ENCODE measurements at regions not wholly inside any gene's neighbourhood (a gene's known extent, or its start where the extent isn't known, plus 50 kb on each side); places are given as distances from the start of the nearest gene placed in this dataset.

GRCh38 chr1:87753366-87753765 lies 424.7 kb downstream of the LMO4 start:
- TF ChIP-seq CTCF (IDR thresholded peaks at IDR 0.05) = no peak
- no peak for TF ChIP-seq POLR2A (IDR thresholded peaks at IDR 0.05)
- no peaks in the 10 kb centered on the region for H3K4me1 ChIP-seq
- H3K27ac ChIP-seq = no peak overlapping the region
- no peaks in the 10 kb centered on the region for H3K36me3 ChIP-seq
- no peak for ATAC-seq
- no peak overlapping the region for H3K4me3 ChIP-seq
- DNase-seq = no peak
- H3K9me3 ChIP-seq = no peaks in the 10 kb centered on the region
- intact Hi-C loops (cut with DNase I) = no loop called here
- H3K27me3 ChIP-seq = no peaks in the 10 kb centered on the region

- ATAC-seq = no peak
- TF ChIP-seq CTCF (IDR thresholded peaks at IDR 0.05) (no peak), POLR2A (IDR thresholded peaks at IDR 0.05) (no peak)
- Histone ChIP-seq H3K36me3 (no peaks in the 10 kb centered on the region), H3K27me3 (no peaks in the 10 kb centered on the region), H3K4me3 (no peak overlapping the region), H3K4me1 (no peaks in the 10 kb centered on the region), H3K27ac (no peak overlapping the region), H3K9me3 (no peaks in the 10 kb centered on the region)
- intact Hi-C loops (cut with DNase I) = no loop called here
- DNase-seq = no peak
These were observed 425.5 kb downstream of the LMO4 start for GRCh38 chr1:87754139-87754538.

GRCh38 chr1:87757676-87758075 lies 429.0 kb downstream of the LMO4 start:
- WGBS, 4 donors = 79 to 88% (median 83%) methylated on average over 9 of the region's 9 CpGs

GRCh38 chr1:87759421-87760087 lies 430.9 kb downstream of the LMO4 start:
- Histone ChIP-seq H3K27ac (no peak overlapping the region), H3K27me3 (no peaks in the 10 kb centered on the region), H3K4me1 (no peaks in the 10 kb centered on the region), H3K4me3 (no peak overlapping the region), H3K9me3 (no peaks in the 10 kb centered on the region), H3K36me3 (no peaks in the 10 kb centered on the region)
- no peak for ATAC-seq
- WGBS, 4 donors = 32 to 56% (median 40%) methylated on average over 4 of the region's 4 CpGs
- TF ChIP-seq CTCF (IDR thresholded peaks at IDR 0.05) (no peak), POLR2A (IDR thresholded peaks at IDR 0.05) (no peak)
- intact Hi-C loops (cut with DNase I) = no loop called here
- DNase-seq = no peak

More at GRCh38 chr1:87757676-87758075, 429.0 kb downstream of the LMO4 start:
- no peak for ATAC-seq
- H3K4me3 ChIP-seq = no peak overlapping the region
- H3K27ac ChIP-seq = no peak overlapping the region
- intact Hi-C loops (cut with DNase I) = no loop called here
- H3K4me1 ChIP-seq = no peaks in the 10 kb centered on the region
- H3K9me3 ChIP-seq = no peaks in the 10 kb centered on the region
- no peaks in the 10 kb centered on the region for H3K36me3 ChIP-seq
- H3K27me3 ChIP-seq = no peaks in the 10 kb centered on the region
- no peak for DNase-seq
- TF ChIP-seq POLR2A (IDR thresholded peaks at IDR 0.05) (no peak), CTCF (IDR thresholded peaks at IDR 0.05) (no peak)
